ENCODE measurements at regions not wholly inside any gene's neighbourhood (a gene's known extent, or its start where the extent isn't known, plus 50 kb on each side); places are given as distances from the start of the nearest gene placed in this dataset.
A peak's percentile ranks its signal among the peaks of the same experiment; 100 is the strongest.
"Not testable (repeated sequence)": the region's sequence is repeated elsewhere in the genome, so short reads cannot be mapped to it uniquely, and the experiment has no call there.

- no peak for DNase-seq
These were observed 1124.0 kb upstream of the TENM3 start for GRCh38 chr4:181119186-181119585.

- DNase-seq, result no peak
These were observed 1121.5 kb upstream of the TENM3 start for GRCh38 chr4:181121733-181122132.

GRCh38 chr4:181127171-181127570 lies 1116.0 kb upstream of the TENM3 start:
- no peak for DNase-seq

GRCh38 chr4:181130317-181130716 lies 1112.9 kb upstream of the TENM3 start:
- not testable (repeated sequence) for DNase-seq

GRCh38 chr4:181137351-181137750 lies 1105.9 kb upstream of the TENM3 start:
- DNase-seq, result no peak

- DNase-seq, result no peak
These were observed 1105.1 kb upstream of the TENM3 start for GRCh38 chr4:181138116-181138515.

- peak; percentile 4 for DNase-seq
These were observed 1103.1 kb upstream of the TENM3 start for GRCh38 chr4:181140037-181140603.

- peak; percentile 30 for DNase-seq
These were observed 1099.8 kb upstream of the TENM3 start for GRCh38 chr4:181143250-181143854.

- DNase-seq, result no peak
These were observed 1097.2 kb upstream of the TENM3 start for GRCh38 chr4:181146051-181146450.

GRCh38 chr4:181147416-181147951 lies 1095.7 kb upstream of the TENM3 start:
- no peak for DNase-seq

- DNase-seq, result no peak
These were observed 1094.7 kb upstream of the TENM3 start for GRCh38 chr4:181148470-181148869.

- peak; percentile 12 for DNase-seq
These were observed 1093.0 kb upstream of the TENM3 start for GRCh38 chr4:181150191-181150590.

- no peak for DNase-seq
These were observed 1091.3 kb upstream of the TENM3 start for GRCh38 chr4:181151856-181152255.

- no peak for DNase-seq
These were observed 1085.6 kb upstream of the TENM3 start for GRCh38 chr4:181157647-181158046.

GRCh38 chr4:181158971-181159370 lies 1084.2 kb upstream of the TENM3 start:
- DNase-seq, result no peak

GRCh38 chr4:181161669-181162068 lies 1081.5 kb upstream of the TENM3 start:
- DNase-seq, result no peak

- DNase-seq, result no peak
These were observed 1080.9 kb upstream of the TENM3 start for GRCh38 chr4:181162266-181162665.

- DNase-seq, result no peak
These were observed 1080.5 kb upstream of the TENM3 start for GRCh38 chr4:181162676-181163075.

- DNase-seq, result no peak
These were observed 1076.3 kb upstream of the TENM3 start for GRCh38 chr4:181166742-181167399.

- DNase-seq, result no peak
These were observed 1075.0 kb upstream of the TENM3 start for GRCh38 chr4:181168011-181168805.

- DNase-seq, result no peak
These were observed 1070.2 kb upstream of the TENM3 start for GRCh38 chr4:181173046-181173445.

GRCh38 chr4:181176306-181176705 lies 1066.9 kb upstream of the TENM3 start:
- DNase-seq, result no peak

- DNase-seq, result no peak
These were observed 1061.9 kb upstream of the TENM3 start for GRCh38 chr4:181181331-181181730.
